ENCODE measurements at regions not wholly inside any gene's neighbourhood (a gene's known extent, or its start where the extent isn't known, plus 50 kb on each side); places are given as distances from the start of the nearest gene placed in this dataset.
"Not testable (repeated sequence)": the region's sequence is repeated elsewhere in the genome, so short reads cannot be mapped to it uniquely, and the experiment has no call there.

GRCh38 chr1:115179397-115180079 lies 90.2 kb upstream of the TSPAN2 start:
- no peak for DNase-seq

- DNase-seq, result no peak
Measured at GRCh38 chr1:115176189-115176588, 86.9 kb upstream of the TSPAN2 start.

GRCh38 chr1:115175596-115175995 lies 86.3 kb upstream of the TSPAN2 start:
- no peak for DNase-seq

GRCh38 chr1:115173151-115173550 lies 83.8 kb upstream of the TSPAN2 start:
- no peak for DNase-seq

- no peak for DNase-seq
Measured at GRCh38 chr1:115172270-115172669, 83.0 kb upstream of the TSPAN2 start.

- no peak for DNase-seq
Measured at GRCh38 chr1:115170961-115171392, 81.7 kb upstream of the TSPAN2 start.

- DNase-seq, result no peak
Measured at GRCh38 chr1:115170377-115170776, 81.1 kb upstream of the TSPAN2 start.

GRCh38 chr1:115168026-115168425 lies 78.7 kb upstream of the TSPAN2 start:
- DNase-seq, result no peak

GRCh38 chr1:115166531-115167091 lies 77.3 kb upstream of the TSPAN2 start:
- DNase-seq, result no peak

GRCh38 chr1:115165776-115166175 lies 76.5 kb upstream of the TSPAN2 start:
- DNase-seq, result no peak

GRCh38 chr1:115164940-115165705 lies 75.8 kb upstream of the TSPAN2 start:
- DNase-seq, result no peak

- DNase-seq, result no peak
Measured at GRCh38 chr1:115164484-115164883, 75.2 kb upstream of the TSPAN2 start.

- no peak for DNase-seq
Measured at GRCh38 chr1:115160728-115161127, 71.4 kb upstream of the TSPAN2 start.

GRCh38 chr1:115159958-115160357 lies 70.7 kb upstream of the TSPAN2 start:
- DNase-seq, result no peak

GRCh38 chr1:115158181-115158580 lies 68.9 kb upstream of the TSPAN2 start:
- no peak for DNase-seq

- DNase-seq, result no peak
Measured at GRCh38 chr1:115156826-115157468, 67.6 kb upstream of the TSPAN2 start.

- DNase-seq, result no peak
Measured at GRCh38 chr1:115153966-115154557, 64.8 kb upstream of the TSPAN2 start.

GRCh38 chr1:115147928-115148327 lies 58.6 kb upstream of the TSPAN2 start:
- not testable (repeated sequence) for DNase-seq

GRCh38 chr1:115145226-115145625 lies 55.9 kb upstream of the TSPAN2 start:
- no peak for DNase-seq

GRCh38 chr1:115144176-115144575 lies 54.9 kb upstream of the TSPAN2 start:
- DNase-seq, result no peak

- DNase-seq, result no peak
Measured at GRCh38 chr1:115142616-115143015, 53.3 kb upstream of the TSPAN2 start.

GRCh38 chr1:115141145-115141454 lies 51.8 kb upstream of the TSPAN2 start:
- no peak for DNase-seq

GRCh38 chr1:115140442-115141144 lies 51.3 kb upstream of the TSPAN2 start:
- no peak for DNase-seq
